Neutrophil (primary cell): ENCODE measurements at regions not wholly inside any gene's neighbourhood (a gene's known extent, or its start where the extent isn't known, plus 50 kb on each side); places are given as distances from the start of the nearest gene placed in this dataset.

Source experiments
- H3K27ac ChIP-seq: fragments of 200-600 bp; sonication (generic); 2 replicates; pipeline ENCODE4 v1.5.1; 2016; ENCODE audit warnings: mild to moderate bottlenecking, moderate library complexity
- H3K27me3 ChIP-seq: fragments of 200-600 bp; sonication (generic); 2 replicates; pipeline ENCODE4 v1.6.0; 2016; ENCODE audit warnings: mild to moderate bottlenecking
- H3K36me3 ChIP-seq: fragments of 200-600 bp; sonication (generic); 2 replicates; pipeline ENCODE4 v1.5.1; 2017
- H3K4me1 ChIP-seq, 2 experiments: fragments of 200-600 bp in 1 of 2; sonication (generic) in 1 of 2; 1 replicate in 1 of 2; 2 replicates in 1 of 2; pipeline versions ENCODE4 v1.5.1 to v1.6.1; 2013 to 2016; ENCODE audit warnings: low read depth in 1 of 2, low read length in 1 of 2, mild to moderate bottlenecking in 1 of 2, moderate library complexity in 1 of 2; ENCODE audit not compliant: control insufficient read depth in 1 of 2, insufficient read depth in 1 of 2
- H3K4me3 ChIP-seq, 2 experiments: fragments of 200-600 bp in 1 of 2; sonication (generic) in 1 of 2; 1 replicate in 1 of 2; 2 replicates in 1 of 2; pipeline ENCODE4 v1.5.1; 2013 to 2016; ENCODE audit warnings: low read depth in 1 of 2, low read length in 1 of 2, mild to moderate bottlenecking in 1 of 2, moderate library complexity in 1 of 2
- H3K9me3 ChIP-seq: fragments of 200-600 bp; sonication (generic); 2 replicates; pipeline ENCODE4 v1.5.1; 2016
- CTCF ChIP-seq: fragments of 200-600 bp; sonication (generic); IDR thresholded peaks from 2 replicates; pipeline ENCODE4 v1.5.1; 2016; ENCODE audit warnings: antibody characterized with exemption

- no peak overlapping the region for H3K4me3 ChIP-seq
- H3K27ac ChIP-seq: no peak overlapping the region
- H3K27me3 ChIP-seq: peaks cover 58% of the 10 kb centered on the region
- no peak for TF ChIP-seq CTCF
- H3K36me3 ChIP-seq: no peaks in the 10 kb centered on the region
- no peaks in the 10 kb centered on the region for H3K9me3 ChIP-seq
- no peaks in the 10 kb centered on the region for H3K4me1 ChIP-seq
Observed at GRCh38 chr10:118449521-118449920, 107.4 kb upstream of the FAM204A start.

GRCh38 chr10:118448744-118449143 lies 106.6 kb upstream of the FAM204A start:
- H3K36me3 ChIP-seq: no peaks in the 10 kb centered on the region
- no peaks in the 10 kb centered on the region for H3K4me1 ChIP-seq
- H3K27me3 ChIP-seq: peaks cover 65% of the 10 kb centered on the region
- H3K4me3 ChIP-seq: no peak overlapping the region
- TF ChIP-seq CTCF: no peak
- H3K27ac ChIP-seq: no peak overlapping the region
- H3K9me3 ChIP-seq: no peaks in the 10 kb centered on the region

GRCh38 chr10:118447478-118448270 lies 105.5 kb upstream of the FAM204A start:
- Histone ChIP-seq H3K4me1 (no peaks in the 10 kb centered on the region), H3K4me3 (no peak overlapping the region), H3K27ac (no peak overlapping the region), H3K27me3 (peaks cover 64% of the 10 kb centered on the region), H3K36me3 (no peaks in the 10 kb centered on the region), H3K9me3 (no peaks in the 10 kb centered on the region)
- no peak for TF ChIP-seq CTCF

GRCh38 chr10:118445535-118445934 lies 103.4 kb upstream of the FAM204A start:
- Histone ChIP-seq H3K36me3 (no peaks in the 10 kb centered on the region), H3K27me3 (peaks cover 71% of the 10 kb centered on the region), H3K4me3 (no peak overlapping the region), H3K4me1 (no peaks in the 10 kb centered on the region), H3K9me3 (no peaks in the 10 kb centered on the region), H3K27ac (no peak overlapping the region)
- no peak for TF ChIP-seq CTCF

- no peak overlapping the region for H3K27ac ChIP-seq
- H3K4me1 ChIP-seq: no peaks in the 10 kb centered on the region
- no peak for TF ChIP-seq CTCF
- no peaks in the 10 kb centered on the region for H3K36me3 ChIP-seq
- no peaks in the 10 kb centered on the region for H3K9me3 ChIP-seq
- H3K4me3 ChIP-seq: no peak overlapping the region
- H3K27me3 ChIP-seq: peaks cover 66% of the 10 kb centered on the region
Observed at GRCh38 chr10:118444069-118444468, 101.9 kb upstream of the FAM204A start.
